ENCODE measurements at regions not wholly inside any gene's neighbourhood (a gene's known extent, or its start where the extent isn't known, plus 50 kb on each side); places are given as distances from the start of the nearest gene placed in this dataset.
"Not testable (repeated sequence)": the region's sequence is repeated elsewhere in the genome, so short reads cannot be mapped to it uniquely, and the experiment has no call there.

DNA sequence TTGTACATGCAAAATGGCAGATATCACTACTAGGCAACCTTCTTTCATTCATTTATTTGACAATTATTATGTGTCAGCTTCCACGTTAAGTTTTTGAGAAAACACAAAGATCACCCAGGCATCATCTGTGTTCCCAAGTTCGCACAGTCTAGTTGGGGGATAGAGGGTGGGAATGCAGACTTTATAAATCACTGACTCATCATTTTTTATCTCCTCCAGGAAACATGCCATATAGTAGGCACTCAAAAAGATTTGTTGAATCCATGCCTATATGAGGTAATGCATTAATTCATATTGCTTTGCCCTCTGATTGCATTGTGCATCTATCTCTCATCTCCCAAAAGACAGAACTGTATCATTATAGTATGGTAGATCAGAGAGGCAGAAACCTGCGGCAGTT, 196.8 kb upstream of the TOX3 start:
- H3K4me1 ChIP-seq (ENCODE audit: control insufficient read depth in 1 of 2, extremely low read depth in 1 of 2, insufficient read depth in 2 of 2, low read length in 2 of 2), result no peaks in the 10 kb centered on the region
- H3K36me3 Mint-ChIP-seq, result no peaks in the 10 kb centered on the region
- H3K27me3 ChIP-seq (replicated peaks in 1 of 2; ENCODE audit: control insufficient read depth in 2 of 2, extremely low read depth in 1 of 2, insufficient read depth in 2 of 2, low read length in 1 of 2), result no peaks in the 10 kb centered on the region
- no CpG with 5 or more reads among the region's 3 CpGs for WGBS (ENCODE audit: insufficient coverage)
- CTCF ChIA-PET, result no interaction called here
- H3K4me3 ChIP-seq (ENCODE audit: control insufficient read depth in 1 of 2, extremely low read depth in 1 of 2, low read length in 1 of 2), result no peak overlapping the region
- DNase-seq, result no peak
- no peak overlapping the region for H3K4me3 Mint-ChIP-seq
- no peak overlapping the region for H3K27ac Mint-ChIP-seq
- H3K27ac ChIP-seq (ENCODE audit: low read length), result no peak overlapping the region
- H3K27me3 Mint-ChIP-seq, result peaks cover 0 to 8% of the 10 kb centered on the region in 2 donors
- H3K9me3 Mint-ChIP-seq, result peaks cover 0 to 24% (median 4%) of the 10 kb centered on the region in 3 donors
- no peaks in the 10 kb centered on the region for H3K36me3 ChIP-seq (ENCODE audit: control insufficient read depth in 2 of 2, extremely low read depth in 1 of 2, insufficient read depth in 1 of 2, low read length in 1 of 2)
- POLR2A ChIA-PET, result no interaction called here
- no peak for ATAC-seq (replicated peaks in 1 of 4)
- no peaks in the 10 kb centered on the region for H3K9me3 ChIP-seq
- no peaks in the 10 kb centered on the region for H3K4me1 Mint-ChIP-seq

DNA sequence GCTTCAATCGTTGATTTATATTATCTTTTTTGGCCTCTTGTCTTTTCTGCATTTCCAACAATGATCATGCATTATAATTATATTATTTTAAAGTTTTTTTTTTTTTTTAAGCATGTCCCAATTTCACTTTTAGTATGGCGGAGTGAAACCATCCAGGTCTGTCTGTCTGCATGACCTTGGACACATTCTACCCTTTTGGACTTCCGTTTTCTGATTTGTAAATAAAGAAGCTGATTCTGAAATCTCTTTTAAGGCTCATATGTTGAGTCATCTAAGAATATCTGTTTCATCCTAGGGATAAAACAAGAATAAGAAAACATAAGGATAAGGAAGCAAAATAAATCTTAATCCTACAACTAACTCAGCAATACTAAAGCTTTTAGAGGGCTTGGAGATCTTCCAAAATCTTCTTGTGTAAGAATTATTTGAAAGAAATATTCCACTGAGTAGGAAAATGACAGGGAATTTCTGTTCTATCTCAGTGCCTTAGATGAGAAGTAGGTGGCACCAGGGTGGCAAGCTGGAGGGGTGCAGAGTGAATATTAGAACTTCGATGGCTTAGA, 195.7 kb upstream of the TOX3 start:
- POLR2A ChIA-PET, result no interaction called here
- no CpG with 5 or more reads among the region's 4 CpGs for WGBS (ENCODE audit: insufficient coverage)

DNA sequence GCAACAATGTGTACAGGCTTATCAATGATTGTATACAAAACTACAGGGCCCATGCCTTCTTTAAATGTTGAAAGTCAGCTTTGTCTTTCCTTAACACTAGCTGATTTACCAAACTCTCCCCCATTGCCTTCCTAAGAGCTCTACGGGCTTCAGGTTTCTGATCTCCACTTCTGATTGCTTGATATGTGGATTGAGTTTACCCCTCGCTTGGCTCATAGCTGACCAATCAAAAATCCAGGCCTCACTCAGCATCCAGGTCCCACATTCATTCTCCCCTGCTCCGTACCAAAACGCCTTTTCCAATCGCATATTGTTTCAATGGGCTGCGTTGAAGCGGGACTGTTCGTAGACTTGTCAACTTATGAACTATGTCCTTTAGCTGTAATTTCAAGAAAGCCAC, 195.1 kb upstream of the TOX3 start:
- Histone ChIP-seq H3K4me3 (ENCODE audit: control insufficient read depth in 1 of 2, extremely low read depth in 1 of 2, low read length in 1 of 2) (no peak overlapping the region), H3K4me1 (ENCODE audit: control insufficient read depth in 1 of 2, extremely low read depth in 1 of 2, insufficient read depth in 2 of 2, low read length in 2 of 2) (no peaks in the 10 kb centered on the region), H3K9me3 (no peaks in the 10 kb centered on the region), H3K36me3 (ENCODE audit: control insufficient read depth in 2 of 2, extremely low read depth in 1 of 2, insufficient read depth in 1 of 2, low read length in 1 of 2) (no peaks in the 10 kb centered on the region), H3K27ac (ENCODE audit: low read length) (no peak overlapping the region), H3K27me3 (replicated peaks in 1 of 2; ENCODE audit: control insufficient read depth in 2 of 2, extremely low read depth in 1 of 2, insufficient read depth in 2 of 2, low read length in 1 of 2) (no peaks in the 10 kb centered on the region)
- ATAC-seq (replicated peaks in 1 of 4) (no peak), DNase-seq (no peak)
- no peaks in the 10 kb centered on the region for H3K4me1 Mint-ChIP-seq
- no peaks in the 10 kb centered on the region for H3K36me3 Mint-ChIP-seq
- no peak overlapping the region for H3K4me3 Mint-ChIP-seq
- H3K9me3 Mint-ChIP-seq, result peaks cover 0 to 22% (median 8%) of the 10 kb centered on the region in 3 donors
- H3K27me3 Mint-ChIP-seq, result peaks cover 0 to 4% of the 10 kb centered on the region in 2 donors
- CTCF ChIA-PET, result no interaction called here
- POLR2A ChIA-PET, result no interaction called here
- no peak overlapping the region for H3K27ac Mint-ChIP-seq
- WGBS (ENCODE audit: insufficient coverage), result 98% methylated on average over 6 of the region's 8 CpGs

More for the DNA sequence above, 195.7 kb upstream of the TOX3 start:
- ATAC-seq (replicated peaks in 1 of 4) (no peak), DNase-seq (no peak)
- Mint-ChIP-seq H3K4me1 (no peaks in the 10 kb centered on the region), H3K9me3 (peaks cover 0 to 26% (median 8%) of the 10 kb centered on the region in 3 donors), H3K27ac (no peak overlapping the region), H3K4me3 (no peak overlapping the region), H3K36me3 (no peaks in the 10 kb centered on the region), H3K27me3 (peaks cover 0 to 8% of the 10 kb centered on the region in 2 donors)
- no peaks in the 10 kb centered on the region for H3K4me1 ChIP-seq (ENCODE audit: control insufficient read depth in 1 of 2, extremely low read depth in 1 of 2, insufficient read depth in 2 of 2, low read length in 2 of 2)
- no peaks in the 10 kb centered on the region for H3K36me3 ChIP-seq (ENCODE audit: control insufficient read depth in 2 of 2, extremely low read depth in 1 of 2, insufficient read depth in 1 of 2, low read length in 1 of 2)
- H3K27ac ChIP-seq (ENCODE audit: low read length), result no peak overlapping the region
- no peaks in the 10 kb centered on the region for H3K9me3 ChIP-seq
- H3K4me3 ChIP-seq (ENCODE audit: control insufficient read depth in 1 of 2, extremely low read depth in 1 of 2, low read length in 1 of 2), result no peak overlapping the region
- H3K27me3 ChIP-seq (replicated peaks in 1 of 2; ENCODE audit: control insufficient read depth in 2 of 2, extremely low read depth in 1 of 2, insufficient read depth in 2 of 2, low read length in 1 of 2), result no peaks in the 10 kb centered on the region
- CTCF ChIA-PET, result no interaction called here

GRCh38 chr16:52741351-52741750, 194.4 kb upstream of the TOX3 start:
- Histone ChIP-seq H3K4me1 (ENCODE audit: control insufficient read depth in 1 of 2, extremely low read depth in 1 of 2, insufficient read depth in 2 of 2, low read length in 2 of 2) (no peaks in the 10 kb centered on the region), H3K27me3 (replicated peaks in 1 of 2; ENCODE audit: control insufficient read depth in 2 of 2, extremely low read depth in 1 of 2, insufficient read depth in 2 of 2, low read length in 1 of 2) (no peaks in the 10 kb centered on the region), H3K36me3 (ENCODE audit: control insufficient read depth in 2 of 2, extremely low read depth in 1 of 2, insufficient read depth in 1 of 2, low read length in 1 of 2) (no peaks in the 10 kb centered on the region), H3K4me3 (ENCODE audit: control insufficient read depth in 1 of 2, extremely low read depth in 1 of 2, low read length in 1 of 2) (no peak overlapping the region), H3K27ac (ENCODE audit: low read length) (no peak overlapping the region), H3K9me3 (no peaks in the 10 kb centered on the region)
- H3K36me3 Mint-ChIP-seq, result no peaks in the 10 kb centered on the region
- DNase-seq (no peak), ATAC-seq (replicated peaks in 1 of 4) (no peak)
- H3K4me3 Mint-ChIP-seq, result no peak overlapping the region
- no peak overlapping the region for H3K27ac Mint-ChIP-seq
- H3K4me1 Mint-ChIP-seq, result no peaks in the 10 kb centered on the region
- H3K9me3 Mint-ChIP-seq, result peaks cover 0 to 17% (median 8%) of the 10 kb centered on the region in 3 donors
- 17% methylated on average over 5 of the region's 7 CpGs for WGBS (ENCODE audit: insufficient coverage)
- H3K27me3 Mint-ChIP-seq, result no peaks in the 10 kb centered on the region
- POLR2A ChIA-PET, result no interaction called here
- CTCF ChIA-PET, result no interaction called here

DNA sequence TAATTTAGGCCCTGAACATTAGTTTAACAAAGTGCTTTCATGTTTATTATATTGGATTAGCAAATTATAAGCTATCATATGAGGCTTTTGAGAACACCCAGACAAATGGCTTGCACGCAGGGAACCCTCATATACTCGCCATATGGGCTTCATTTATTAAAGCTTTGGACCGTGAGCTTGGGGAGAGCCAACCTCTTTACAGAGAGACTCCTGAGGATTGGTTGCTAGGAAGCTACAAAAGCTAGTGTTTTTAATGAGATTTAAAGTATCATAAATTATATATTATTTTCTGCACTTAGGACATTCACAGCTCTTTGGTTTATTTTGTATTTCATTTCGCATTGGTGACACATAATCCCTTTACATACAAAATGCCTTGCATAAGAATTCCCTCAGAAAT, 193.8 kb upstream of the TOX3 start:
- ChIA-PET POLR2A (no interaction called here), CTCF (no interaction called here)
- Histone ChIP-seq H3K36me3 (ENCODE audit: control insufficient read depth in 2 of 2, extremely low read depth in 1 of 2, insufficient read depth in 1 of 2, low read length in 1 of 2) (no peaks in the 10 kb centered on the region), H3K4me1 (ENCODE audit: control insufficient read depth in 1 of 2, extremely low read depth in 1 of 2, insufficient read depth in 2 of 2, low read length in 2 of 2) (no peaks in the 10 kb centered on the region), H3K4me3 (ENCODE audit: control insufficient read depth in 1 of 2, extremely low read depth in 1 of 2, low read length in 1 of 2) (no peak overlapping the region), H3K27ac (ENCODE audit: low read length) (no peak overlapping the region), H3K27me3 (replicated peaks in 1 of 2; ENCODE audit: control insufficient read depth in 2 of 2, extremely low read depth in 1 of 2, insufficient read depth in 2 of 2, low read length in 1 of 2) (no peaks in the 10 kb centered on the region), H3K9me3 (no peaks in the 10 kb centered on the region)
- H3K36me3 Mint-ChIP-seq, result no peaks in the 10 kb centered on the region
- ATAC-seq (replicated peaks in 1 of 4), result no peak
- peaks cover 0 to 17% (median 8%) of the 10 kb centered on the region in 3 donors for H3K9me3 Mint-ChIP-seq
- H3K27me3 Mint-ChIP-seq, result no peaks in the 10 kb centered on the region
- no peak for DNase-seq
- no peak overlapping the region for H3K27ac Mint-ChIP-seq
- no peaks in the 10 kb centered on the region for H3K4me1 Mint-ChIP-seq
- WGBS (ENCODE audit: insufficient coverage), result 67% methylated on average over 1 of the region's 4 CpGs
- H3K4me3 Mint-ChIP-seq, result no peak overlapping the region

DNA sequence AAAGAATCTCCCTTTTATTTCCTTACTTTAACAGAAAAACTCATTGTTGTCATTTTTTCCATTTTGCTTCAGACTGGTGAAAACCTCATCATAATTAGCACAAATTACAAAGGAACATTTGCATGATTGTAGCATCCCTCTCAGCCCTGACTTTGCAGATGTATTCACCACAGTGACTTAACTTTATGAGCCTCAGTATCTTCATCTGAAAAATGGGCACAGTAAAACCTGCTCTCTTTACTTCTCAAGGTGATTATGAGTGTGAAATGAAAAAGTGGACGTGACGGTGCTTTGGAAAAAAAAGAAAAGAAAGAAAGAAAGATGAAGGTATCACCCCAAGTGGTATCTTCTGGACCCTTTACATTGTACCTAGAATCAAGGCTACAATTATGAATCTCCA, 193.4 kb upstream of the TOX3 start:
- no peaks in the 10 kb centered on the region for H3K4me1 ChIP-seq (ENCODE audit: control insufficient read depth in 1 of 2, extremely low read depth in 1 of 2, insufficient read depth in 2 of 2, low read length in 2 of 2)
- Mint-ChIP-seq H3K4me3 (no peak overlapping the region), H3K27me3 (no peaks in the 10 kb centered on the region), H3K27ac (no peak overlapping the region), H3K4me1 (no peaks in the 10 kb centered on the region), H3K36me3 (no peaks in the 10 kb centered on the region), H3K9me3 (peaks cover 0 to 17% (median 12%) of the 10 kb centered on the region in 3 donors)
- DNase-seq, result no peak
- no peak overlapping the region for H3K4me3 ChIP-seq (ENCODE audit: control insufficient read depth in 1 of 2, extremely low read depth in 1 of 2, low read length in 1 of 2)
- ATAC-seq (replicated peaks in 1 of 4), result no peak
- H3K9me3 ChIP-seq, result no peaks in the 10 kb centered on the region
- ChIA-PET CTCF (no interaction called here), POLR2A (no interaction called here)
- WGBS (ENCODE audit: insufficient coverage), result no CpG with 5 or more reads among the region's 2 CpGs
- H3K36me3 ChIP-seq (ENCODE audit: control insufficient read depth in 2 of 2, extremely low read depth in 1 of 2, insufficient read depth in 1 of 2, low read length in 1 of 2), result no peaks in the 10 kb centered on the region
- no peaks in the 10 kb centered on the region for H3K27me3 ChIP-seq (replicated peaks in 1 of 2; ENCODE audit: control insufficient read depth in 2 of 2, extremely low read depth in 1 of 2, insufficient read depth in 2 of 2, low read length in 1 of 2)
- no peak overlapping the region for H3K27ac ChIP-seq (ENCODE audit: low read length)

DNA sequence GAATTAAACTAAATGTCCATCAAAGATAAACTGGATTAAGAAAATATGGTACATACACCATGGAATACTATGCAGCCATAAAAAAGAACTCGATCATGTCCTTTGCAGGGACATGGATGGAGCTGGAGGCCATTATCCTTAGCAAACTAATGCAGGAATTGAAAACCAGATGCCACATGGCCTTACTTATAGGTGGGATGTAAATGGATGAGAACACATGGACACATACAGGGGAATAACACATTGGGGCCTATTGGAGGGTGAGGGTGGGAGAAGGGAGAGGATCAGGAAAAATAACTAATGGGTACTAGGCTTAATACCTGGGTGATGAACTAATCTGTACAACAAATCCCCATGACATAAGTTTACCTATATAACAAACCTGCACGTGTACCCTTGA, 192.0 kb upstream of the TOX3 start:
- H3K27ac Mint-ChIP-seq; H3K36me3 Mint-ChIP-seq; CTCF ChIA-PET; H3K4me1 Mint-ChIP-seq; H3K4me3 Mint-ChIP-seq; H3K9me3 ChIP-seq; H3K4me1 ChIP-seq (ENCODE audit: control insufficient read depth in 1 of 2, extremely low read depth in 1 of 2, insufficient read depth in 2 of 2, low read length in 2 of 2); H3K27me3 ChIP-seq (replicated peaks in 1 of 2; ENCODE audit: control insufficient read depth in 2 of 2, extremely low read depth in 1 of 2, insufficient read depth in 2 of 2, low read length in 1 of 2); H3K4me3 ChIP-seq (ENCODE audit: control insufficient read depth in 1 of 2, extremely low read depth in 1 of 2, low read length in 1 of 2); POLR2A ChIA-PET; H3K36me3 ChIP-seq (ENCODE audit: control insufficient read depth in 2 of 2, extremely low read depth in 1 of 2, insufficient read depth in 1 of 2, low read length in 1 of 2); ATAC-seq (replicated peaks in 1 of 4); H3K27me3 Mint-ChIP-seq; H3K27ac ChIP-seq (ENCODE audit: low read length); DNase-seq: not testable (repeated sequence)
- peaks cover 0 to 17% (median 12%) of the 10 kb centered on the region in 3 donors for H3K9me3 Mint-ChIP-seq
- WGBS (ENCODE audit: insufficient coverage), result no CpG with 5 or more reads among the region's 2 CpGs
